OCI-LY1 (cell line): ENCODE measurements at regions not wholly inside any gene's neighbourhood (a gene's known extent, or its start where the extent isn't known, plus 50 kb on each side); places are given as distances from the start of the nearest gene placed in this dataset.

Experiments used
- CTCF ChIP-seq: fragments of 200-600 bp; sonication (generic), shearing (Covaris generic); IDR thresholded peaks from 2 replicates; pipeline ENCODE4 v1.5.1; 2017; ENCODE audit warnings: mild to moderate bottlenecking, antibody characterized with exemption, low read length, moderate library complexity, mixed read lengths
- EZH2 ChIP-seq: fragments of 200-600 bp; sonication (generic), shearing (Covaris generic); IDR thresholded peaks from 2 replicates; pipeline ENCODE4 v1.8.0; 2017; ENCODE audit warnings: borderline replicate concordance, mixed run types, mild to moderate bottlenecking, antibody characterized with exemption, low read length, moderate library complexity, mixed read lengths

GRCh38 chr21:30083225-30083945 is 83.2 kb downstream of the CLDN17 start:
- no peak for TF ChIP-seq CTCF
- no peak for TF ChIP-seq EZH2
